Naive thymus-derived CD4-positive, alpha-beta T cell (primary cell): ENCODE measurements at regions not wholly inside any gene's neighbourhood (a gene's known extent, or its start where the extent isn't known, plus 50 kb on each side); places are given as distances from the start of the nearest gene placed in this dataset.
"Not testable (repeated sequence)": the region's sequence is repeated elsewhere in the genome, so short reads cannot be mapped to it uniquely, and the experiment has no call there.

Source experiments
- ATAC-seq: fragments of 150-1000 bp; cut with Tn5 transposase; 2 replicates; pipeline ENCODE4 v1.10.0; 2021; ENCODE audit warnings: mild to moderate bottlenecking, moderate library complexity
- CTCF ChIA-PET: fragments of 350-600 bp; sonication (Branson Sonifier 250); formaldehyde crosslinking; loops from one replicate; lab custom pipeline; 2021; ENCODE audit warnings: antibody characterized with exemption; lab: Charles Lee
- POLR2A ChIA-PET: fragments of 350-600 bp; sonication (Branson Sonifier 250); formaldehyde crosslinking; loops from one replicate; lab custom pipeline; 2021; ENCODE audit warnings: antibody characterized with exemption, inconsistent platforms; lab: Charles Lee
- DNase-seq, 9 donors: peaks; one replicate each; pipeline versions ENCODE4 v3.0.0 to v3.0.0-alpha.2; 2020 to 2022; ENCODE audit warnings: mixed read lengths in 1 of 9
- H3K27ac ChIP-seq: one replicate; pipeline ENCODE4 v1.7.0; 2013; ENCODE audit warnings: mild to moderate bottlenecking, low read depth, low read length, moderate library complexity
- H3K27me3 ChIP-seq, 2 donors: one replicate each; pipeline ENCODE4 v1.7.0; 2013; ENCODE audit warnings: low read length in 2 of 2, mild to moderate bottlenecking in 2 of 2, moderate library complexity in 2 of 2; ENCODE audit not compliant: control insufficient read depth in 2 of 2, insufficient read depth in 2 of 2
- H3K36me3 ChIP-seq, 3 experiments: 1 replicate in 2 of 3; 2 replicates in 1 of 3; pipeline ENCODE4 v1.7.0; 2013; ENCODE audit warnings: low read length in 3 of 3, mild to moderate bottlenecking in 3 of 3, moderate library complexity in 1 of 3; ENCODE audit not compliant: insufficient read depth in 3 of 3, control insufficient read depth in 2 of 3
- H3K4me1 ChIP-seq, 2 donors: one replicate each; pipeline ENCODE4 v1.7.0; 2013; ENCODE audit warnings: low read length in 2 of 2, mild to moderate bottlenecking in 2 of 2, moderate library complexity in 1 of 2; ENCODE audit not compliant: control insufficient read depth in 2 of 2, insufficient read depth in 2 of 2
- H3K4me3 ChIP-seq: 2 replicates; pipeline ENCODE4 v1.7.0; 2013; ENCODE audit warnings: mild to moderate bottlenecking, low read length
- H3K9me3 ChIP-seq, 3 experiments: 1 replicate in 2 of 3; 2 replicates in 1 of 3; pipeline ENCODE4 v1.7.0; 2013; ENCODE audit warnings: low read length in 3 of 3; ENCODE audit not compliant: control insufficient read depth in 2 of 3
- H3K27ac Mint-ChIP-seq, 9 donors: one replicate each; pipeline ENCODE4 v1.8.0; 2020 to 2022; ENCODE audit warnings: mixed read lengths in 9 of 9, mild to moderate bottlenecking in 8 of 9, moderate library complexity in 5 of 9, inconsistent platforms in 2 of 9
- H3K27me3 Mint-ChIP-seq, 5 donors: one replicate each; pipeline ENCODE4 v1.8.0; 2021 to 2022; ENCODE audit warnings: mixed read lengths in 5 of 5, mild to moderate bottlenecking in 1 of 5
- H3K36me3 Mint-ChIP-seq, 5 donors: one replicate each; pipeline ENCODE4 v1.8.0; 2020 to 2022; ENCODE audit warnings: mixed read lengths in 5 of 5, mild to moderate bottlenecking in 3 of 5, inconsistent platforms in 1 of 5
- H3K4me1 Mint-ChIP-seq, 7 donors: one replicate each; pipeline ENCODE4 v1.8.0; 2020 to 2022; ENCODE audit warnings: mixed read lengths in 7 of 7, mild to moderate bottlenecking in 3 of 7, inconsistent platforms in 1 of 7
- H3K4me3 Mint-ChIP-seq, 10 donors: one replicate each; pipeline ENCODE4 v1.8.0; 2020 to 2022; ENCODE audit warnings: mild to moderate bottlenecking in 10 of 10, mixed read lengths in 10 of 10, moderate library complexity in 6 of 10, inconsistent platforms in 2 of 10
- H3K9me3 Mint-ChIP-seq, 11 donors: one replicate each; pipeline ENCODE4 v1.8.0; 2020 to 2022; ENCODE audit warnings: mixed read lengths in 11 of 11, mild to moderate bottlenecking in 4 of 11, inconsistent platforms in 1 of 11, moderate library complexity in 1 of 11
- intact Hi-C, 2 donors: fragments of 100-400 bp; cut with micrococcal nuclease; formaldehyde crosslinking; loops; one replicate each; pipeline ENCODE4 v1.15.1; 2023

GRCh38 chr15:95626501-95627361 lies 703.8 kb upstream of the NR2F2 start:
- Mint-ChIP-seq H3K4me3 (no peak overlapping the region), H3K36me3 (peaks cover 0 to 10% (median 6%) of the 10 kb centered on the region in 5 donors), H3K4me1 (peaks cover 0 to 4% (median 0%) of the 10 kb centered on the region in 7 donors), H3K27ac (no peak overlapping the region), H3K27me3 (peaks cover 0 to 22% (median 16%) of the 10 kb centered on the region in 5 donors), H3K9me3 (peaks cover 7 to 18% (median 15%) of the 10 kb centered on the region in 11 donors)
- Histone ChIP-seq H3K27me3 (no peaks in the 10 kb centered on the region), H3K36me3 (no peaks in the 10 kb centered on the region), H3K4me3 (no peak overlapping the region), H3K9me3 (no peaks in the 10 kb centered on the region), H3K4me1 (no peaks in the 10 kb centered on the region), H3K27ac (no peak overlapping the region)
- CTCF ChIA-PET = no interaction called here
- intact Hi-C loops = no loop called here
- POLR2A ChIA-PET = no interaction called here
- DNase-seq (no peak), ATAC-seq (no peak)

DNA sequence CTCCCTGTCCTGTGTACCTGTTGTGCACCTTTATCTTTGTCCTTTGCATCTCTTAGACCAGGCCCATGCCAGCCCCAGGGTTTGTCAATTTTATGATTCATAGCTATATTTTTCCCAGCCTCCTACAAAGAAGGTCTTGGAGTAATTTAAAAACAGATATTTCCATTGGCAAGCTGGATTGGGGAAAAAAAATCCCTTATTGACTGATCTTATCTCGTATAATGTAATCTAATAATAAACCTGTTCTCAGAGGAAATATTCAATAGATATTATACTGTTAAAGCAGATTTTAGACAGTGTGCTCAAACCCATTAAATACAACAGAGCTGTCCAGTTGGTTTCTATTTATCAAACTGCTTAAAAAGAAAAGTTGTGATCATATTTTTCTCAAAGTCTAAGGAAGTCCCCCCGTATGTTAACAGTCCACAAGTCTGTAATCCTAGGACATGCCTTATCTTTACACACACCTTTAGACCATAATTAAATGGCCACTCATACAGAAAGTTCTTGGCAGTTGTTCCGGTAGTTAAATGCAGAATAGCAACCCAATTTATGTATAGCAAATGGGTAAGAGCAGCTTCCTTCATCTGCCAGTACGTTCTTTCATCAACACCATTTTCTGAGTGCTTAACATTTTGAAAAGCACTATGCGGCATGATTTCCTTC lies 700.9 kb upstream of the NR2F2 start:
- Mint-ChIP-seq H3K4me3 (no peak overlapping the region), H3K9me3 (peaks cover 0 to 6% (median 1%) of the 10 kb centered on the region in 11 donors), H3K4me1 (peaks cover 0 to 4% (median 0%) of the 10 kb centered on the region in 7 donors), H3K27me3 (peaks cover 0 to 41% (median 24%) of the 10 kb centered on the region in 5 donors), H3K36me3 (no peaks in the 10 kb centered on the region), H3K27ac (no peak overlapping the region)
- no peaks in the 10 kb centered on the region for H3K36me3 ChIP-seq
- no peaks in the 10 kb centered on the region for H3K4me1 ChIP-seq
- intact Hi-C loops = no loop called here
- DNase-seq (no peak), ATAC-seq (no peak)
- ChIA-PET POLR2A (no interaction called here), CTCF (no interaction called here)
- H3K27ac ChIP-seq = no peak overlapping the region
- no peak overlapping the region for H3K4me3 ChIP-seq
- H3K27me3 ChIP-seq = no peaks in the 10 kb centered on the region
- no peaks in the 10 kb centered on the region for H3K9me3 ChIP-seq

DNA sequence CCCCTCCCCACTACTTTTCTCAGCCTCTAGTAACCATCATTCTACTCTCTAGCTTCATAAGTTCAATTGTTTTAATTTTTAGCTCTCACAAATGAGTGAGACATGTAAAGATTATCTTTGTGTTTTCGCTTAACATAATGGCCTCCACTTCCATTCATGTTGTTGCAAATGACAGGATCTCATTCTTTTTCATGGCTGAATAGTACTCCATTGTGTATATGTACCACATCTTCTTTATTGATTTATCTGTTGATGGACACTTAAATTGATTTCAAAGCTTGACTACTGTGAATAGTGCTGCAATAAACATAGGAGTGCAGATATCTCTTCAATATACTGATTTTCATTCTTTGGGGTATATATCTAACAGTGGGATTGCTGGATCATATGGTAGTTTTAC lies 699.8 kb upstream of the NR2F2 start:
- ChIA-PET CTCF (no interaction called here), POLR2A (no interaction called here)
- Mint-ChIP-seq H3K9me3 (peaks cover 0 to 6% (median 1%) of the 10 kb centered on the region in 11 donors), H3K27me3 (peaks cover 0 to 42% (median 24%) of the 10 kb centered on the region in 5 donors), H3K4me1 (peaks cover 0 to 4% (median 0%) of the 10 kb centered on the region in 7 donors), H3K27ac (no peak overlapping the region), H3K4me3 (no peak overlapping the region), H3K36me3 (no peaks in the 10 kb centered on the region)
- intact Hi-C loops = no loop called here
- Histone ChIP-seq H3K9me3 (no peaks in the 10 kb centered on the region), H3K4me1 (no peaks in the 10 kb centered on the region), H3K36me3 (no peaks in the 10 kb centered on the region), H3K27me3 (no peaks in the 10 kb centered on the region), H3K4me3 (no peak overlapping the region), H3K27ac (no peak overlapping the region)
- ATAC-seq (no peak), DNase-seq (no peak)

- Mint-ChIP-seq H3K4me3 (no peak overlapping the region), H3K4me1 (no peaks in the 10 kb centered on the region), H3K36me3 (no peaks in the 10 kb centered on the region), H3K27me3 (peaks cover 0 to 30% (median 8%) of the 10 kb centered on the region in 5 donors), H3K27ac (no peak overlapping the region), H3K9me3 (peaks cover 0 to 4% (median 0%) of the 10 kb centered on the region in 11 donors)
- Histone ChIP-seq H3K9me3 (no peaks in the 10 kb centered on the region), H3K4me3 (no peak overlapping the region), H3K27ac (no peak overlapping the region), H3K36me3 (no peaks in the 10 kb centered on the region), H3K27me3 (no peaks in the 10 kb centered on the region), H3K4me1 (no peaks in the 10 kb centered on the region)
- ChIA-PET POLR2A (no interaction called here), CTCF (interaction anchor here (0.7 kb wide), 1 partner anchor 128 kb away, joined by 3 read pairs; no protein-coding TSS in a partner anchor)
- intact Hi-C loops = no loop called here
- ATAC-seq = no peak
- no peak for DNase-seq
Measured at GRCh38 chr15:95635666-95636065, 694.8 kb upstream of the NR2F2 start.

GRCh38 chr15:95636107-95636506 lies 694.4 kb upstream of the NR2F2 start:
- Mint-ChIP-seq H3K4me3 (no peak overlapping the region), H3K27me3 (peaks cover 0 to 25% (median 6%) of the 10 kb centered on the region in 5 donors), H3K4me1 (no peaks in the 10 kb centered on the region), H3K36me3 (no peaks in the 10 kb centered on the region), H3K9me3 (peaks cover 0 to 4% (median 0%) of the 10 kb centered on the region in 11 donors), H3K27ac (no peak overlapping the region)
- Histone ChIP-seq H3K9me3 (no peaks in the 10 kb centered on the region), H3K4me3 (no peak overlapping the region), H3K4me1 (no peaks in the 10 kb centered on the region), H3K27me3 (no peaks in the 10 kb centered on the region), H3K27ac (no peak overlapping the region), H3K36me3 (no peaks in the 10 kb centered on the region)
- DNase-seq = no peak
- intact Hi-C loops = no loop called here
- CTCF ChIA-PET = no interaction called here
- no peak for ATAC-seq
- POLR2A ChIA-PET = no interaction called here

DNA sequence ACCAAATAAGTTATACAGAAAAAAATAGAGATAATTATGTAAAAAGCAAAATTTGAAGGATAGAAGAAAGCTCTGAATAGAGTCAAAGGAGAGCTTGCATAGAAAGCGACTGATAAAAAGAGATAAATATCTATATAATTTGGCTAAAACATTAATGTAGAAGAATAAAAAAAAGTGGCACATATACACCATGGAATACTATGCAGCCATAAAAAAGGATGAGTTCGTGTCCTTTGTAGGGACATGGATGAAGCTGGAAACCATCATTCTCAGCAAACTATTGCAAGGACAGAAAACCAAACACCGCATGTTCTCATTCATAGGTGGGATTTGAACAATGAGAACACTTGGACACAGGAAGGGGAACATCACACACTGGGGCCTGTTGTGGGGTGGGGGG lies 693.3 kb upstream of the NR2F2 start:
- CTCF ChIA-PET = not testable (repeated sequence)

More for the DNA sequence above, 693.3 kb upstream of the NR2F2 start:
- H3K9me3 ChIP-seq, H3K4me1 ChIP-seq, H3K27ac ChIP-seq, POLR2A ChIA-PET, H3K4me1 Mint-ChIP-seq, DNase-seq, H3K36me3 Mint-ChIP-seq, H3K36me3 ChIP-seq, H3K4me3 Mint-ChIP-seq, H3K9me3 Mint-ChIP-seq, H3K27me3 ChIP-seq, intact Hi-C loops, ATAC-seq, H3K27ac Mint-ChIP-seq, H3K4me3 ChIP-seq: not testable (repeated sequence)
- H3K27me3 Mint-ChIP-seq = peaks cover 0 to 21% (median 5%) of the 10 kb centered on the region in 5 donors
